Stomach (tissue), 8 donors: ENCODE measurements at regions not wholly inside any gene's neighbourhood (a gene's known extent, or its start where the extent isn't known, plus 50 kb on each side); places are given as distances from the start of the nearest gene placed in this dataset.

Experiments
- DNase-seq, 2 donors: peaks; one replicate each; pipeline versions ENCODE4 v3.0.0 to v3.0.0-alpha.2; 2013 to 2019
- H3K27ac ChIP-seq, 5 donors: fragments of 200-600 bp in 4 of 5; sonication (generic) in 4 of 5; one replicate each; pipeline ENCODE4 v1.5.1; 2013 to 2019; ENCODE audit warnings: mild to moderate bottlenecking in 1 of 5, moderate library complexity in 1 of 5
- H3K27me3 ChIP-seq, 3 donors: fragments of 200-600 bp; sonication (generic); one replicate each; pipeline ENCODE4 v1.5.1; 2017 to 2019; ENCODE audit warnings: mixed run types in 1 of 3
- H3K36me3 ChIP-seq, 4 donors: fragments of 200-600 bp; sonication (generic); 1 replicate in 3 of 4; 2 replicates in 1 of 4; pipeline ENCODE4 v1.5.1; 2016 to 2019
- H3K4me1 ChIP-seq, 4 donors: fragments of 200-600 bp; sonication (generic); one replicate each; pipeline ENCODE4 v1.5.1; 2016 to 2019
- H3K4me3 ChIP-seq, 4 donors: fragments of 200-600 bp; sonication (generic) in 3 of 4; one replicate each; pipeline ENCODE4 v1.5.1; 2016 to 2019; ENCODE audit warnings: mild to moderate bottlenecking in 1 of 4
- H3K9me3 ChIP-seq, 4 donors: fragments of 200-600 bp; sonication (generic); one replicate each; pipeline ENCODE4 v1.5.1; 2016 to 2019
- CTCF ChIP-seq, 7 experiments: fragments of 450-650 bp in 4 of 7; fragments of 200-600 bp in 3 of 7; sonication (generic) in 3 of 7; IDR thresholded peaks; one replicate each; pipeline ENCODE4 v1.5.1; 2016 to 2019; ENCODE audit warnings: antibody characterized with exemption in 7 of 7, control low read depth in 2 of 7, mild to moderate bottlenecking in 1 of 7
- EP300 ChIP-seq: sonication (generic); formaldehyde crosslinking; IDR thresholded peaks from one replicate; pipeline ENCODE4 v1.6.1; 2017; ENCODE audit warnings: antibody characterized with exemption
- POLR2A ChIP-seq, 4 donors: fragments of 450-650 bp; IDR thresholded peaks; one replicate each; pipeline ENCODE4 v1.6.1; 2016; ENCODE audit warnings: antibody characterized with exemption in 4 of 4, control low read depth in 2 of 4, mild to moderate bottlenecking in 1 of 4, moderate library complexity in 1 of 4
- POLR2AphosphoS5 ChIP-seq, 3 donors: sonication (generic); formaldehyde crosslinking; IDR thresholded peaks; one replicate each; pipeline ENCODE4 v1.6.1; 2016; ENCODE audit warnings: antibody characterized with exemption in 3 of 3
- WGBS, 5 donors: extraction: QIAGEN DNeasy Blood & Tissue Kit in 3 of 5; methylation state at CpG; one replicate each; pipeline versions ENCODE4 v1.1.5 to v1.1.7; 2013 to 2018; 5-methylcytosine and 5-hydroxymethylcytosine counted together
- intact Hi-C: fragments of 100-400 bp; cut with DNase I; formaldehyde crosslinking; loops from one replicate; pipeline ENCODE4 v1.15.1; 2023; ENCODE audit warnings: low total_unique reads
- donor health status: healthy with polysubstance abuse.
- donor health status: Bipolar disorder and iron deficiency.
- donor health status: healthy.

GRCh38 chr2:14197293-14197692 is 435.2 kb upstream of the LRATD1 start:
- H3K27me3 ChIP-seq: no peaks in the 10 kb centered on the region
- H3K36me3 ChIP-seq: no peaks in the 10 kb centered on the region
- no peak for DNase-seq
- no peaks in the 10 kb centered on the region for H3K4me1 ChIP-seq
- intact Hi-C loops: no loop called here
- H3K9me3 ChIP-seq: no peaks in the 10 kb centered on the region
- 49 to 63% (median 56%) methylated on average over 2 of the region's 2 CpGs for WGBS, 5 donors
- H3K4me3 ChIP-seq: no peak overlapping the region
- TF ChIP-seq EP300: no peak
- TF ChIP-seq POLR2A (IDR thresholded peaks at IDR 0.05): no peak
- TF ChIP-seq CTCF (IDR thresholded peaks at IDR 0.05): no peak
- TF ChIP-seq POLR2AphosphoS5 (IDR thresholded peaks at IDR 0.05): no peak
- H3K27ac ChIP-seq: no peak overlapping the region

- Histone ChIP-seq H3K4me1 (no peaks in the 10 kb centered on the region), H3K9me3 (peaks cover 0 to 1% (median 0%) of the 10 kb centered on the region in 4 donors), H3K36me3 (no peaks in the 10 kb centered on the region), H3K27me3 (no peaks in the 10 kb centered on the region), H3K4me3 (no peak overlapping the region), H3K27ac (no peak overlapping the region)
- WGBS, 5 donors: 65 to 85% (median 67%) methylated on average over 3 of the region's 3 CpGs
- intact Hi-C loops: no loop called here
- no peak for TF ChIP-seq CTCF (IDR thresholded peaks at IDR 0.05)
- TF ChIP-seq EP300: no peak
- TF ChIP-seq POLR2AphosphoS5 (IDR thresholded peaks at IDR 0.05): no peak
- TF ChIP-seq POLR2A (IDR thresholded peaks at IDR 0.05): no peak
- no peak for DNase-seq
Measured at GRCh38 chr2:14199040-14199439, 433.5 kb upstream of the LRATD1 start.

GRCh38 chr2:14219306-14219705 is 413.2 kb upstream of the LRATD1 start:
- Histone ChIP-seq H3K4me1 (no peaks in the 10 kb centered on the region), H3K27ac (no peak overlapping the region), H3K9me3 (no peaks in the 10 kb centered on the region), H3K4me3 (no peak overlapping the region), H3K36me3 (no peaks in the 10 kb centered on the region), H3K27me3 (no peaks in the 10 kb centered on the region)
- intact Hi-C loops: no loop called here
- no peak for DNase-seq
- TF ChIP-seq CTCF (IDR thresholded peaks at IDR 0.05): no peak
- no peak for TF ChIP-seq POLR2AphosphoS5 (IDR thresholded peaks at IDR 0.05)
- TF ChIP-seq POLR2A (IDR thresholded peaks at IDR 0.05): no peak
- TF ChIP-seq EP300: no peak
- WGBS, 5 donors: 66 to 84% (median 77%) methylated on average over 3 of the region's 3 CpGs

- TF ChIP-seq CTCF (IDR thresholded peaks at IDR 0.05): no peak
- no peak for TF ChIP-seq POLR2A (IDR thresholded peaks at IDR 0.05)
- no peak for TF ChIP-seq EP300
- TF ChIP-seq POLR2AphosphoS5 (IDR thresholded peaks at IDR 0.05): no peak
- 81 to 94% (median 85%) methylated on average over 1 of the region's 1 CpG for WGBS, 5 donors
- H3K27me3 ChIP-seq: no peaks in the 10 kb centered on the region
- no peak overlapping the region for H3K27ac ChIP-seq
- no peaks in the 10 kb centered on the region for H3K9me3 ChIP-seq
- no peak for DNase-seq
- H3K4me3 ChIP-seq: no peak overlapping the region
- H3K36me3 ChIP-seq: no peaks in the 10 kb centered on the region
- intact Hi-C loops: no loop called here
- no peaks in the 10 kb centered on the region for H3K4me1 ChIP-seq
Measured at GRCh38 chr2:14220101-14220500, 412.4 kb upstream of the LRATD1 start.
